ENCODE measurements at regions not wholly inside any gene's neighbourhood (a gene's known extent, or its start where the extent isn't known, plus 50 kb on each side); places are given as distances from the start of the nearest gene placed in this dataset.

- Histone ChIP-seq H3K4ac (ENCODE audit: low read length) (no peak overlapping the region), H3K36me3 (replicated peaks in 1 of 2; ENCODE audit: control insufficient read depth in 2 of 2, insufficient read depth in 2 of 2, low read length in 2 of 2) (no peaks in the 10 kb centered on the region), H3K9me3 (replicated peaks in 1 of 2; ENCODE audit: control insufficient read depth in 2 of 2, insufficient read depth in 1 of 2, low read depth in 1 of 2, low read length in 2 of 2) (no peaks in the 10 kb centered on the region), H2BK120ac (ENCODE audit: low read depth, low read length) (no peak overlapping the region), H2BK12ac (ENCODE audit: low read length) (no peak overlapping the region), H3K9ac (ENCODE audit: low read depth, low read length, poor library complexity) (no peak overlapping the region), H4K91ac (ENCODE audit: low read depth, low read length, poor library complexity) (no peak overlapping the region), H3K79me1 (ENCODE audit: low read depth, low read length) (no peaks in the 10 kb centered on the region), H2BK5ac (ENCODE audit: low read length) (no peak overlapping the region), H3K14ac (ENCODE audit: low read length) (no peak overlapping the region), H3K4me1 (ENCODE audit: control insufficient read depth in 2 of 2, insufficient read depth in 1 of 2, low read depth in 1 of 2, low read length in 2 of 2) (peaks cover 0 to 7% of the 10 kb centered on the region in 2 donors), H3K27ac (replicated peaks; ENCODE audit: low read length) (no peak overlapping the region), H2BK15ac (ENCODE audit: low read length) (no peak overlapping the region), H2AK5ac (ENCODE audit: low read depth, low read length) (no peak overlapping the region), H3K18ac (ENCODE audit: low read length) (no peak overlapping the region), H3K27me3 (ENCODE audit: control insufficient read depth in 3 of 3, insufficient read depth in 3 of 3, low read depth in 1 of 3, low read length in 3 of 3) (no peaks in the 10 kb centered on the region), H2AFZ (ENCODE audit: low read length) (no peak overlapping the region), H3K4me2 (ENCODE audit: insufficient read depth, low read length, poor library complexity, severe bottlenecking) (no peak overlapping the region), H3K4me3 (ENCODE audit: low read length in 2 of 2) (no peak overlapping the region), H3K23ac (ENCODE audit: low read depth, low read length, poor library complexity) (no peak overlapping the region), H4K8ac (ENCODE audit: low read depth, low read length) (no peak overlapping the region)
- no peak for DNase-seq (ENCODE audit: low spot score)
- no CpG with 5 or more reads among the region's 9 CpGs for WGBS, 2 donors (ENCODE audit: extremely low coverage in 2 of 2, insufficient read length in 2 of 2, insufficient replicate concordance in 1 of 2)
These were observed 159.5 kb upstream of the MAFB start for GRCh38 chr20:40848526-40848925.

GRCh38 chr20:40849456-40849855 lies 160.4 kb upstream of the MAFB start:
- Histone ChIP-seq H2BK12ac (ENCODE audit: low read length) (no peak overlapping the region), H4K91ac (ENCODE audit: low read depth, low read length, poor library complexity) (no peak overlapping the region), H3K9me3 (replicated peaks in 1 of 2; ENCODE audit: control insufficient read depth in 2 of 2, insufficient read depth in 1 of 2, low read depth in 1 of 2, low read length in 2 of 2) (no peaks in the 10 kb centered on the region), H3K27me3 (ENCODE audit: control insufficient read depth in 3 of 3, insufficient read depth in 3 of 3, low read depth in 1 of 3, low read length in 3 of 3) (no peaks in the 10 kb centered on the region), H3K18ac (ENCODE audit: low read length) (no peak overlapping the region), H2AK5ac (ENCODE audit: low read depth, low read length) (no peak overlapping the region), H3K27ac (replicated peaks; ENCODE audit: low read length) (no peak overlapping the region), H2BK15ac (ENCODE audit: low read length) (no peak overlapping the region), H2BK120ac (ENCODE audit: low read depth, low read length) (no peak overlapping the region), H3K23ac (ENCODE audit: low read depth, low read length, poor library complexity) (no peak overlapping the region), H3K4ac (ENCODE audit: low read length) (no peak overlapping the region), H3K36me3 (replicated peaks in 1 of 2; ENCODE audit: control insufficient read depth in 2 of 2, insufficient read depth in 2 of 2, low read length in 2 of 2) (no peaks in the 10 kb centered on the region), H4K8ac (ENCODE audit: low read depth, low read length) (no peak overlapping the region), H3K4me3 (ENCODE audit: low read length in 2 of 2) (no peak overlapping the region), H3K79me1 (ENCODE audit: low read depth, low read length) (no peaks in the 10 kb centered on the region), H3K4me1 (ENCODE audit: control insufficient read depth in 2 of 2, insufficient read depth in 1 of 2, low read depth in 1 of 2, low read length in 2 of 2) (peaks cover 0 to 7% of the 10 kb centered on the region in 2 donors), H2BK5ac (ENCODE audit: low read length) (no peak overlapping the region), H3K14ac (ENCODE audit: low read length) (no peak overlapping the region), H2AFZ (ENCODE audit: low read length) (no peak overlapping the region), H3K4me2 (ENCODE audit: insufficient read depth, low read length, poor library complexity, severe bottlenecking) (no peak overlapping the region), H3K9ac (ENCODE audit: low read depth, low read length, poor library complexity) (no peak overlapping the region)
- DNase-seq (ENCODE audit: low spot score), result no peak

- H2BK5ac ChIP-seq (ENCODE audit: low read length), result no peak overlapping the region
- H2BK120ac ChIP-seq (ENCODE audit: low read depth, low read length), result no peak overlapping the region
- no peak overlapping the region for H3K4ac ChIP-seq (ENCODE audit: low read length)
- no peak overlapping the region for H3K18ac ChIP-seq (ENCODE audit: low read length)
- H4K91ac ChIP-seq (ENCODE audit: low read depth, low read length, poor library complexity), result no peak overlapping the region
- H3K4me1 ChIP-seq (ENCODE audit: control insufficient read depth in 2 of 2, insufficient read depth in 1 of 2, low read depth in 1 of 2, low read length in 2 of 2), result peaks cover 0 to 7% of the 10 kb centered on the region in 2 donors
- H3K4me3 ChIP-seq (ENCODE audit: low read length in 2 of 2), result no peak overlapping the region
- no peaks in the 10 kb centered on the region for H3K9me3 ChIP-seq (replicated peaks in 1 of 2; ENCODE audit: control insufficient read depth in 2 of 2, insufficient read depth in 1 of 2, low read depth in 1 of 2, low read length in 2 of 2)
- H2AFZ ChIP-seq (ENCODE audit: low read length), result no peak overlapping the region
- no peaks in the 10 kb centered on the region for H3K36me3 ChIP-seq (replicated peaks in 1 of 2; ENCODE audit: control insufficient read depth in 2 of 2, insufficient read depth in 2 of 2, low read length in 2 of 2)
- WGBS, 2 donors (ENCODE audit: extremely low coverage in 2 of 2, insufficient read length in 2 of 2, insufficient replicate concordance in 1 of 2), result no CpG with 5 or more reads among the region's 5 CpGs
- H3K14ac ChIP-seq (ENCODE audit: low read length), result no peak overlapping the region
- H3K9ac ChIP-seq (ENCODE audit: low read depth, low read length, poor library complexity), result no peak overlapping the region
- no peak overlapping the region for H2AK5ac ChIP-seq (ENCODE audit: low read depth, low read length)
- no peak overlapping the region for H4K8ac ChIP-seq (ENCODE audit: low read depth, low read length)
- no peak overlapping the region for H2BK15ac ChIP-seq (ENCODE audit: low read length)
- H3K23ac ChIP-seq (ENCODE audit: low read depth, low read length, poor library complexity), result no peak overlapping the region
- H3K4me2 ChIP-seq (ENCODE audit: insufficient read depth, low read length, poor library complexity, severe bottlenecking), result no peak overlapping the region
- H3K27me3 ChIP-seq (ENCODE audit: control insufficient read depth in 3 of 3, insufficient read depth in 3 of 3, low read depth in 1 of 3, low read length in 3 of 3), result no peaks in the 10 kb centered on the region
- no peak overlapping the region for H2BK12ac ChIP-seq (ENCODE audit: low read length)
- no peaks in the 10 kb centered on the region for H3K79me1 ChIP-seq (ENCODE audit: low read depth, low read length)
- DNase-seq (ENCODE audit: low spot score), result no peak
- no peak overlapping the region for H3K27ac ChIP-seq (replicated peaks; ENCODE audit: low read length)
These were observed 162.0 kb upstream of the MAFB start for GRCh38 chr20:40851051-40851450.

- no CpG with 5 or more reads among the region's 1 CpG for WGBS, 2 donors (ENCODE audit: extremely low coverage in 2 of 2, insufficient read length in 2 of 2, insufficient replicate concordance in 1 of 2)
These were observed 166.2 kb upstream of the MAFB start for GRCh38 chr20:40855269-40855668.

More at GRCh38 chr20:40855269-40855668, 166.2 kb upstream of the MAFB start:
- Histone ChIP-seq H3K4me3 (ENCODE audit: low read length in 2 of 2) (no peak overlapping the region), H3K18ac (ENCODE audit: low read length) (no peak overlapping the region), H3K9ac (ENCODE audit: low read depth, low read length, poor library complexity) (no peak overlapping the region), H2BK12ac (ENCODE audit: low read length) (no peak overlapping the region), H3K9me3 (replicated peaks in 1 of 2; ENCODE audit: control insufficient read depth in 2 of 2, insufficient read depth in 1 of 2, low read depth in 1 of 2, low read length in 2 of 2) (no peaks in the 10 kb centered on the region), H3K4me1 (ENCODE audit: control insufficient read depth in 2 of 2, insufficient read depth in 1 of 2, low read depth in 1 of 2, low read length in 2 of 2) (peaks cover 0 to 10% of the 10 kb centered on the region in 2 donors), H2AFZ (ENCODE audit: low read length) (no peak overlapping the region), H4K8ac (ENCODE audit: low read depth, low read length) (no peak overlapping the region), H2BK15ac (ENCODE audit: low read length) (no peak overlapping the region), H3K4ac (ENCODE audit: low read length) (no peak overlapping the region), H3K4me2 (ENCODE audit: insufficient read depth, low read length, poor library complexity, severe bottlenecking) (no peak overlapping the region), H3K27me3 (ENCODE audit: control insufficient read depth in 3 of 3, insufficient read depth in 3 of 3, low read depth in 1 of 3, low read length in 3 of 3) (peaks cover 0 to 11% (median 0%) of the 10 kb centered on the region in 3 experiments), H3K23ac (ENCODE audit: low read depth, low read length, poor library complexity) (no peak overlapping the region), H4K91ac (ENCODE audit: low read depth, low read length, poor library complexity) (no peak overlapping the region), H3K36me3 (replicated peaks in 1 of 2; ENCODE audit: control insufficient read depth in 2 of 2, insufficient read depth in 2 of 2, low read length in 2 of 2) (no peaks in the 10 kb centered on the region), H3K27ac (replicated peaks; ENCODE audit: low read length) (no peak overlapping the region), H2BK120ac (ENCODE audit: low read depth, low read length) (no peak overlapping the region), H2AK5ac (ENCODE audit: low read depth, low read length) (no peak overlapping the region), H3K79me1 (ENCODE audit: low read depth, low read length) (no peaks in the 10 kb centered on the region), H2BK5ac (ENCODE audit: low read length) (no peak overlapping the region), H3K14ac (ENCODE audit: low read length) (no peak overlapping the region)
- DNase-seq (ENCODE audit: low spot score), result no peak

Measured in neuronal stem cell (in vitro differentiated cells).